ENCODE measurements at regions not wholly inside any gene's neighbourhood (a gene's known extent, or its start where the extent isn't known, plus 50 kb on each side); places are given as distances from the start of the nearest gene placed in this dataset.

- Histone ChIP-seq H3K4me1 (no peaks in the 10 kb centered on the region), H3K4me3 (no peak overlapping the region), H3K36me3 (no peaks in the 10 kb centered on the region), H3K27me3 (no peaks in the 10 kb centered on the region), H3K9me3 (no peaks in the 10 kb centered on the region), H3K27ac (no peak overlapping the region)
- intact Hi-C loops (cut with DNase I; ENCODE audit: low total_unique reads): no loop called here
- no peak for DNase-seq (ENCODE audit: low spot score in 2 of 2)
- no peak for TF ChIP-seq POLR2AphosphoS5 (IDR thresholded peaks at IDR 0.05)
- TF ChIP-seq POLR2A (IDR thresholded peaks at IDR 0.05): no peak
- TF ChIP-seq, protein P1, sequence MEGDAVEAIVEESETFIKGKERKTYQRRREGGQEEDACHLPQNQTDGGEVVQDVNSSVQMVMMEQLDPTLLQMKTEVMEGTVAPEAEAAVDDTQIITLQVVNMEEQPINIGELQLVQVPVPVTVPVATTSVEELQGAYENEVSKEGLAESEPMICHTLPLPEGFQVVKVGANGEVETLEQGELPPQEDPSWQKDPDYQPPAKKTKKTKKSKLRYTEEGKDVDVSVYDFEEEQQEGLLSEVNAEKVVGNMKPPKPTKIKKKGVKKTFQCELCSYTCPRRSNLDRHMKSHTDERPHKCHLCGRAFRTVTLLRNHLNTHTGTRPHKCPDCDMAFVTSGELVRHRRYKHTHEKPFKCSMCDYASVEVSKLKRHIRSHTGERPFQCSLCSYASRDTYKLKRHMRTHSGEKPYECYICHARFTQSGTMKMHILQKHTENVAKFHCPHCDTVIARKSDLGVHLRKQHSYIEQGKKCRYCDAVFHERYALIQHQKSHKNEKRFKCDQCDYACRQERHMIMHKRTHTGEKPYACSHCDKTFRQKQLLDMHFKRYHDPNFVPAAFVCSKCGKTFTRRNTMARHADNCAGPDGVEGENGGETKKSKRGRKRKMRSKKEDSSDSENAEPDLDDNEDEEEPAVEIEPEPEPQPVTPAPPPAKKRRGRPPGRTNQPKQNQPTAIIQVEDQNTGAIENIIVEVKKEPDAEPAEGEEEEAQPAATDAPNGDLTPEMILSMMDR (IDR thresholded peaks at IDR 0.05): no peak
These were observed 110.0 kb upstream of the GUCA2B start for GRCh38 chr1:42043182-42043581.

DNA sequence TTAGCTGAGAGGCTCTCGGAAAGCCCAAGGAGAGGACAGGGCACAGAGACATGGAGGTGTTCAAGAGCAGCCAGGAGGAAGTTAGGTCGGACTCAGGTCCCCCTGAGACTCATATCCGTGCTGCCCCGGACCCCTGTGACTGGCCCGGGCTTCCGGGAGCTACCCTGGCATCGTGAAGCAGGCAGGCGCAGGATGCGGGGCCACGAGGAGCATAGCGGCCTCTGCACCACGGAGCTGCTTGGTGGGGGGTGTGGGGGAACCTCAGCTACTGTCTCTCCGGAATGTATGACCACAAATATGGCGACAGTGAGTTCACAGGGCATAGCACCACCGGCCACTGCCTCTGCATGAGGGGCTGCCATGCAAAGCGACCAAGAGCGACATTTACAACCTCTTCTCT, 112.2 kb upstream of the GUCA2B start:
- Histone ChIP-seq H3K36me3 (no peaks in the 10 kb centered on the region), H3K27ac (no peak overlapping the region), H3K9me3 (no peaks in the 10 kb centered on the region), H3K4me1 (no peaks in the 10 kb centered on the region), H3K27me3 (no peaks in the 10 kb centered on the region), H3K4me3 (no peak overlapping the region)
- intact Hi-C loops (cut with DNase I; ENCODE audit: low total_unique reads): no loop called here
- DNase-seq (ENCODE audit: low spot score in 2 of 2): no peak
- TF ChIP-seq, protein P1 (IDR thresholded peaks at IDR 0.05): no peak
- TF ChIP-seq POLR2AphosphoS5 (IDR thresholded peaks at IDR 0.05) (no peak), POLR2A (IDR thresholded peaks at IDR 0.05) (no peak)

DNA sequence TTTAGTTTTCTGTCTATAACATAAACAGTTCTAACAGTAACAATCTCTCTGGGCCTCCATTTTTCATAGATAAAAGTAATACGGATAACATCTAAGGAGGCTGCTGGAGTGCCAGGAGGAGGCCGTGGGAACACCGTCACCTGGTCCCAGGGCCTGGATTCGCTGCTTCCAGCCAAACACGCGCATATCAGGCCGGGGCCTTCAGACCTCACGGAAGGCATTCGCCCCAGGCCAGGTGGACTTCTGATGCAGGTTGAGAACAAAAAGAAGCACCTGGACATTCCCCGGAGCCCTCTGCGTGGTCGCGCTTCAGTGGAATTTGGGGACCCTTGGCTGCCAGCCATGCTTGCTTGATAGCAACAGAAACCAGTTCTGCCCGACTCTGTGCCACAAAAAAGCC, 113.1 kb upstream of the GUCA2B start:
- DNase-seq (ENCODE audit: low spot score in 2 of 2): no peak

GRCh38 chr1:42038261-42038660, 114.9 kb upstream of the GUCA2B start:
- intact Hi-C loops (cut with DNase I; ENCODE audit: low total_unique reads): loop anchor here (5.0 kb wide), 1 partner anchor 464 kb away; no protein-coding TSS in a partner anchor
- H3K36me3 ChIP-seq: no peaks in the 10 kb centered on the region
- DNase-seq (ENCODE audit: low spot score in 2 of 2): no peak
- H3K27me3 ChIP-seq: no peaks in the 10 kb centered on the region
- TF ChIP-seq, protein P1 (IDR thresholded peaks at IDR 0.05): no peak
- TF ChIP-seq POLR2A (IDR thresholded peaks at IDR 0.05) (no peak), POLR2AphosphoS5 (IDR thresholded peaks at IDR 0.05) (no peak)
- no peaks in the 10 kb centered on the region for H3K9me3 ChIP-seq
- peaks cover 0 to 7% of the 10 kb centered on the region in 2 donors for H3K4me1 ChIP-seq
- H3K27ac ChIP-seq: no peak overlapping the region
- no peak overlapping the region for H3K4me3 ChIP-seq

More for the DNA sequence above, 113.1 kb upstream of the GUCA2B start:
- no peaks in the 10 kb centered on the region for H3K36me3 ChIP-seq
- H3K4me1 ChIP-seq: no peaks in the 10 kb centered on the region
- no peaks in the 10 kb centered on the region for H3K27me3 ChIP-seq
- intact Hi-C loops (cut with DNase I; ENCODE audit: low total_unique reads): no loop called here
- no peak for TF ChIP-seq POLR2A (IDR thresholded peaks at IDR 0.05)
- TF ChIP-seq, protein P1 (IDR thresholded peaks at IDR 0.05): no peak
- no peak overlapping the region for H3K27ac ChIP-seq
- H3K9me3 ChIP-seq: no peaks in the 10 kb centered on the region
- H3K4me3 ChIP-seq: no peak overlapping the region

DNA sequence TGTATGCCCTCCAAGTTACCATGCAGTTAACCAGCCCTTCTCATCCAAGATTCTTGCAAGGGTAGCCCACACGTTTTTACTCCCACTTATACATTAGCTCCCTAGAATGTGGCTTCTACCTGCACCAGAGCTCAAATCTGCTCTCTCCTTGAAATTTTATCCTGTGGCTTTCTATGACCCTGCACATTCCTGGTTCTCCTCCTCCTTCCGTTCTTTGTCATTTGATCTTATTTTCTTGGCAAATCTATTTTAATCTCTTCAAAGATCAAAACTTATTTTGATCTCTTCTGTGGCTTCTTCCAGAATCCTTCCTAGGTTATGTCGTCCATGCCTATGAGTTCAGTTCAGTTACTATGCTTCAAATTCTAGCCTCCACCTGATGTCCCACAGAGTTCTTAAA, 115.6 kb upstream of the GUCA2B start:
- H3K9me3 ChIP-seq: no peaks in the 10 kb centered on the region
- intact Hi-C loops (cut with DNase I; ENCODE audit: low total_unique reads): loop anchor here (5.0 kb wide), 1 partner anchor 465 kb away; no protein-coding TSS in a partner anchor
- peaks cover 0 to 7% of the 10 kb centered on the region in 2 donors for H3K4me1 ChIP-seq
- H3K27me3 ChIP-seq: no peaks in the 10 kb centered on the region
- H3K27ac ChIP-seq: no peak overlapping the region
- no peak for DNase-seq (ENCODE audit: low spot score in 2 of 2)
- TF ChIP-seq, protein P1 (IDR thresholded peaks at IDR 0.05): no peak
- TF ChIP-seq POLR2A (IDR thresholded peaks at IDR 0.05) (no peak), POLR2AphosphoS5 (IDR thresholded peaks at IDR 0.05) (no peak)
- H3K4me3 ChIP-seq: no peak overlapping the region
- no peaks in the 10 kb centered on the region for H3K36me3 ChIP-seq
